HG03354 (cell line): ENCODE measurements at regions not wholly inside any gene's neighbourhood (a gene's known extent, or its start where the extent isn't known, plus 50 kb on each side); places are given as distances from the start of the nearest gene placed in this dataset.
A peak's percentile ranks its signal among the peaks of the same experiment; 100 is the strongest.
"Not testable (repeated sequence)": the region's sequence is repeated elsewhere in the genome, so short reads cannot be mapped to it uniquely, and the experiment has no call there.

ENCODE experiments used
- ATAC-seq: cut with Tn5 transposase; IDR thresholded peaks from one replicate; pipeline ENCODE4 v1.9.1; 2021; ENCODE audit warnings: mild to moderate bottlenecking; ENCODE audit not compliant: unreplicated experiment, poor library complexity, severe bottlenecking

DNA sequence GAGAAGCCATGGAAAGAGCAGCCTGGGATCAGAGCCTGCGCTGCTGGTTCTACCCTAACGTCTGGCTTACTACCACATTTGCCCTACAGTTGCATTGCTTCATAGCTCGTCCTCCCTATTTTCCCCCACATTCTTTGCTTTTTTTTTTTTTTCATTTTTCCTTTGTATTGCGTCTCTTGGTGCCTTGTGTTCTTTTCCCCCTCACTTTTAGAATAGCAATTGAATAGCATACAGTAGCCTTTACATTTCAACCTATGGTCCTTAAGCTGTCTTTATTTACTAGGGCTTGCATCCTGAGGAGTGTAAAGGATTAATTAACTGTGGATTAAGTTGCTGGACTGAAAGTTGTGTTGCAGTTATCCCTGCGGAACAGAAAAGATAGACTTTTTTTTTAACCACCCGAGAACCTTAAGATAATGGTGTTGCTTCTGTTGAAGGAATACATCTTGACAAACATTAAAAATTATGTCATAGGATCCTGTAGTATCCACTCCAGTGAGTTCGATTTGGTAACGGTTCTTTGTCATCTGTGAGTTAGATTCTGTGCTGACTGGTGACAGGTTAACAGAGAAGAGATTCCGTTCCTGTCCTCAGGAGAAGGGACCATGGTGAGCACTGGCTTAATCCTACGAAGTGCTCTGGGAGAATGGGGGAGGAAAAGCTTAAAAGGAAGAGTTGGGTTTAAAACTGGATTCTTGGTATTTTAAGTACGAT lies 417.4 kb upstream of the NAALADL2 start:
- ATAC-seq: peak; percentile 29

DNA sequence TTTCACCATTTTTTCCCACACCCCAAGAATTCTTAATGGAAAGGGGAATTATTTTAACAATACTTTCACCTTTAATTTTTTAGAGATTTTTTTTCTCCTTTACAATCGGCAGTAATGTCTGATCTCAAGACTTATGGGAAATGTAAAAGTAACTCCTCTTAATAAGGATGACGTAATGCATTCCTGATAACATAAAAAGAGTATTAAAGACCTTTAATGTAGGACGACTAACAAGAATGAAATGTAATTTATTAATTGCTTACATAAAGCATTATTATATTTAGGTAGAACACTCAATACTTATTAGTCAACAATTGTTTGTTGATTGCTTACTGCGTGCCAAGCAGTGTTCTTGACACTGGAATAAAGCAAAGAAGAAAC lies 416.8 kb upstream of the NAALADL2 start:
- ATAC-seq: no peak

- no peak for ATAC-seq
Measured at GRCh38 chr3:174444391-174444790, 414.7 kb upstream of the NAALADL2 start.

DNA sequence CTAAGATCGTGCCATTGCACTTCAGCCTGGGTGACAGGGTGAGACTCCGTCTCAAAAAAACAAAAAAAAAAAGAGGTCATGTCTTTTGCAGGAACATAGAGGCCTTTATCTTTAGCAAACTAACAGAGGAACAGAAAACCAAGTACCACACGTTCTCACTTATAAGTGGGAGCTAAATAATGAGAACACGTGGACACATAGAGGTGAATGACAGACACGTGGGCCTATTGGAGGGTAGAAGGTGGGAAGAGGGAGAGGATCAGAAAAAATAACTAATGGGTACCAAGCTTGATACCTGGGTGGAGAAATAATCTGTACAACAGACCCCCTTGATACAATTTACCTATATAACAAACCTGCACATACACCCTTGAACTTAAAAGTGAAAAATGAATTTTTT lies 401.4 kb upstream of the NAALADL2 start:
- no peak for ATAC-seq

GRCh38 chr3:174460831-174461230 lies 398.3 kb upstream of the NAALADL2 start:
- ATAC-seq: no peak

DNA sequence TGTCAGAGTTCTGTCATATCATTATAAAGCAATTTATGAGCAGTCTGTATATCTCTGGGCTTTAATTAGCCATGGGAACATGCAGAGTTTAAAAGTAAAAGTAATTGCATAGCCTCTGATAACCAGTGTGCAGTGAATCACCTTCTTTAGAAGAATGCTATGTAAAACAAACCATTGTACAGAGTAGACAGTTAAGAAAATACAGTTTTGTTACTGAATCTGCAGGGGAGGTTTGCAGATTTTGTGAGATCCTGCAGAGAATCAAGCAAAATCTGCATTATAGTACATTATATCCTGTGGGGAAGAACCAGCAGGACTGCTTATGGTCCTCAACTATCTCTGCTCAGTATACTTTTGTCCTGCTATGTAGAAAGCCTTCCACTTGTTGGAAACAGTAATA lies 396.2 kb upstream of the NAALADL2 start:
- no peak for ATAC-seq

DNA sequence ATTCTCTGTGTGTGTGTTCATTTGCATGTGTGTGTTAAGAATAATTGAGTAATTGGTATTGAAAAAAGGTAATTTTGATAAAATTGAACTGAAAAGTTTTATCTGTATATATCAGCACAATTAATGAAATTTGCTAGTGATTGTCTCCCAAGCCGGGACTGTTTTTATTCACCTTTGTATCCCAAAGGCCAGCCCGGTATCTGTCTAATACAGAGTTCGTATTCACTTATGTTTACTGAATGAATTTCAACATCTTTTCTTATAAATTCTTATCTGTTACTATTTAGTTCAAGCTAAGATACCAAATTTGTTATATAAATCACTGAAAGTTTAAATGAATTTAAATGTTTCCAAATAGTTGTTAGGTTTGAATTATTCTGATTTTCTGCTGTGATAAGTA lies 394.0 kb upstream of the NAALADL2 start:
- ATAC-seq: no peak

DNA sequence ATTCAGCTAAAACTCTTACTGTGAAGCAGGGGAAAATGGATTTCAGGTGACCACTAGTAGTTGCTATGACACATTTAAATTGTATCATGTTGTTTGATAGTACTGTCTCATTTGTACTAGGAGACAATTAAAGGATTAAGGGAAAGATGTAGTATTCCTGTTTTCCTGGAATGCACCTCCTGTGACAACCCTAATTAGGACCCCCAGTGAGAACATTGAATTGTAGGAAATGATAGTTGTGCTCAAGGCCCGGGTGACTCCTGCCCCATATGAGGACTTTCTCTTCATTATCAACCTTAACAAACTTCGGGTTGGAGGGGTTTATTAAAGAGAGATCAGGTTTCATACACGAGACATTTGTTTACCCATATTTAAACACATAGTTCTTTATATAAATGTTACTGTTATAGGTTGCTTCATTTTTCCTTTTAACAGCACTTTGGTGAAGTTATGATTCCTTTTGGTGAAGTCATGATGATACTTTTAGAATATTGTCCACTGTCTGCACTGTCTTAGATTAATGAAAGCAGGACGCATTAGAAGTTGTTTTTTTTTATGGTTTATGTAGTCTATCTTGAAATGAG lies 392.6 kb upstream of the NAALADL2 start:
- no peak for ATAC-seq

DNA sequence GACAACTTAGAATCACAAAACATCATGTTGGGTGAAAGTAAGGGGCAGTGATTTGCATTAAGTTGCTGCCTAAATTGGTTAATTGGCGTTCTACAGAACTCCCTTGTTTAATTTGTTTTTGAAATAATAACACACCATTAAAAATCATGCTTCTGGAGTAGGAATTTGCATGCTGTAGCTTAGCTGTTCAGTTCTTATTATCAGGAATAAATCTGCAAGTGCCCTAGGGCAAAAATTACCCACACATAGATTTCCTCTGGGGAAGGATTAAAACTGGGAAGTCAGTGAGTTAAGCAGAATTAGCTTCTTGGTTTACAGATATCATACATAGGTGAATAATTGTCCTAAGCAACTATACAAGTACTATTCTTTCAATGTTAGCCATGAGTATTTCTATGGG lies 381.6 kb upstream of the NAALADL2 start:
- no peak for ATAC-seq

DNA sequence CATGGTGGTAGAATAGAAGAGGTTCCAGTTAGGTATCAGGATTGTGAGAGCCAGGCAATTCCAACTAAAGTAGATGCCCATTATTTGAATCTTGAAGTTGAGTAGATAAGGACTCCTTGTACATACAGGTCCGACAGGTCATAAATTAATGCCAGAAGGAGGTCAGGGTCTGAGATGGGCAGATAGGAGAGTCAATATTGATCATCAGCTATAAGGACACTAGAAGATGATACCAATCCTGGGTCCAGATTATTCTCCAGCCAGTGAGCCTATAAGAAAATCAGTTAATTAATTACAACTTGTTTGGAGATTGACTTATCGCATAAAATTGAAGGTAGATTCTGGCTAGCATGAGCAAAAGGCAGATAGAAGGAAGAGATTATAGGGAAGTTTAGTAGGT lies 378.4 kb upstream of the NAALADL2 start:
- ATAC-seq: no peak

DNA sequence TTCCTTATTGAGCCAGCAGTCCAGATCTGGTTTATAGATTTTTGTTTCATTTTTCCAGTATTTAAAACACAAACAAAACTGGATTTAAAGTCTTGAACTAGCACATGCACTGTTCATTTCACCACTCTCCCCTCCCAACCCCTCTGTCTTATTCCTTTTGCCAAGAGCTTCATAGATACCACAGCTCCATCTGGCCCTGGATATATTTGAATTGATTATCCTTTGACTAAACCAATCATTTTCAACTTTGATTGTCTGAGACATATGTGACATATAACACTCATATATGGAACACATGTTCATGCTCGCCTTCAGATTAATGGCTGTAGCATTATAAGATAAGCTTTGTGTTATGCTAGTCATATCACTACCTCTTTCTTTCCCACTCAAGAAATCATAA lies 376.6 kb upstream of the NAALADL2 start:
- no peak for ATAC-seq

- no peak for ATAC-seq
Measured at GRCh38 chr3:174483254-174483653, 375.9 kb upstream of the NAALADL2 start.

DNA sequence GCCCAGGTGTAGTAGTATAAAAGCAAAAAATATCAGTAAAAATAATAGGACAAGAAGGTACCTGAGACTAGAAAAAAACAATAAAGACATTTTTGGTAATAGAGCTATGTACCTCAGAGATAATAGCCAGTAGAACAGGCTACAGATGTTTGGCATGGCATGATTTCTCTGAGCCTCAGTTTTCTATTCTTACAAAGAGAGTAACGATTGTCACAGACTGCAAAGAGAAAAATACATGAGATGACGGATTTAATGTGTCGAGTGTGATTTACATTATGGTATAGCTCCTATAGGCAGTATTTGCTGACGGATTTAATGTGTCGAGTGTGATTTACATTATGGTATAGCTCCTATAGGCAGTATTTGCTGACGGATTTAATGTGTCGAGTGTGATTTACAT lies 375.3 kb upstream of the NAALADL2 start:
- not testable (repeated sequence) for ATAC-seq

- ATAC-seq: no peak
Measured at GRCh38 chr3:174488527-174488926, 370.6 kb upstream of the NAALADL2 start.

DNA sequence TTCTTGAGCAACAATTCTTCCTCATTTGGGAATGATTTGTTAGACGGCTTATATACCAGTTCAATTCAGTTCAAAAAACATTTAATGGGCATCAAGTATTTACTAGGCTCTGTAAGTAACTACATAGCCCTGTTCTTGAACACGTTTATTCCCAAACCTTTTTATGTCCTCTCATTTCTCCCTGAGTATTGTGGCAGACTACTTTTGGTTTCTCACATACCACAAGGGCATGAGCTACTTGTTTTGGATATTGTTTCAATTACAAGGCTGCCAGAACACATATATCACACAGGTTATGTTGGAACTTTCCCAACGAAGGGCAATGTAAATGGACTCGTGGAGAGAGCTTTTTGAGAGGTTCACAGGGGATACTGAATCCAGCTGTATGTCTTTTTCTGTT lies 363.8 kb upstream of the NAALADL2 start:
- no peak for ATAC-seq

DNA sequence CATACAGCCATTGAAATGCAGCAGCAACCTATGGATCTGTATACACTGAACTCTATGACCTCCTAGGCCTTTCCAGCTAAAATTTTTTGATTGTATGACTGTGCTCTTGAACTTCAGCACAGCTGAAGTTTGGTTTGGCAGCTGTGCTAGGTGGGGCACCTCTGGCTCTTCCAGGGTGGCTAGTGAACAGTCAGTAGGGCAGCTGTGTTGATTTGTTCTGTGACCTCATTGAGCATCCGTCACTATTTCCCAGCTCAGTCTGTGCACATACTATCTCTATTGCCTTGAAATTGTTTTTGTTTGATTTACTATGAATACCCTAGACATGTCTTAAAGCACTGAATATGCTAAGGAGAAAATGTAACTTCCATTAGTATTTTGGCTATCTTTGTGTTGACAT lies 363.2 kb upstream of the NAALADL2 start:
- no peak for ATAC-seq

DNA sequence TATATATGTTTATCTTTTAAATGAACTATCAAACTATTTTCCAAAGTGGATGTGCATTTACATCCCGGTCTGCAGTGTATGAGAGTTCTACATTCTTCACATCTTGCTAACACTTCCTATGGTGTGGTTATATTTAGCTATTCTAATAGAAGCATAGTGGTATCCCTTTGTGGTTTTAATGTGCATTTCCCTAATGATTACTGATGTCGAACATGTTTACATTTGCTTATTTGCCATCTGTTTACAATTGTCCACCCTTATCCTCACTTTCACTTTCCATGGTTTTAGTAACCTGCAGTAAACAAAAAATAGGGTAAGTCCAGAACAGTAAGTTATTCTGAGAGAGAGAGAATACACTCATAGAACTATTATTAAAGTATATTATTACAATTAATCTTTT lies 360.5 kb upstream of the NAALADL2 start:
- ATAC-seq: no peak

GRCh38 chr3:174505266-174505665 lies 353.9 kb upstream of the NAALADL2 start:
- no peak for ATAC-seq

- ATAC-seq: no peak
Measured at GRCh38 chr3:174524203-174524602, 334.9 kb upstream of the NAALADL2 start.

DNA sequence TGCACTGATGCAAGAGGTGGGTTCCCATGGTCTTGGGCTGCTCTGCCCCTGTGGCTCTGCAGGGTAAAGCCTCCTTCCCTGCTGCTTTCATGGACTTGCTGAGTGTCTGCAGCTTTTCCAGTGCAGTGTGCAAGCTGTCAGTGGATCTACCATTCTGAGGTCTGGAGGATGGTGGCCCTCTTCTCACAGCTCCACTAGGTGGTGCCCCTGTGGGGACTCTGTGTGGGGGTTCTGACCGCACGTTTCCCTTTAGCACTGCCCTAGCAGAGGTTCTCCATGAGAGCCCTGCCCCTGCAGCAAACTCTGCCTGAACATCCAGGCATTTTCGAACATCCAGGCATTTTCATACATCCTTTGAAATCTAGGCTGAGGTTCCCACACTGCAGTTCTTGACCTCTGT lies 329.8 kb upstream of the NAALADL2 start:
- no peak for ATAC-seq

GRCh38 chr3:174531262-174531982 lies 327.7 kb upstream of the NAALADL2 start:
- no peak for ATAC-seq
